ENCODE measurements at regions not wholly inside any gene's neighbourhood (a gene's known extent, or its start where the extent isn't known, plus 50 kb on each side); places are given as distances from the start of the nearest gene placed in this dataset.

GRCh38 chr6:41450581-41450980, 95.6 kb upstream of the FOXP4 start:
- no peak for DNase-seq (ENCODE audit: low read depth in 1 of 2, low spot score in 1 of 2)

- DNase-seq (ENCODE audit: low read depth in 1 of 2, low spot score in 1 of 2): no peak
Observed at GRCh38 chr6:41451039-41451438, 95.1 kb upstream of the FOXP4 start.

- DNase-seq (ENCODE audit: low read depth in 1 of 2, low spot score in 1 of 2): no peak
Observed at GRCh38 chr6:41451515-41452163, 94.5 kb upstream of the FOXP4 start.

GRCh38 chr6:41452763-41453162, 93.4 kb upstream of the FOXP4 start:
- DNase-seq (ENCODE audit: low read depth in 1 of 2, low spot score in 1 of 2): no peak

GRCh38 chr6:41453244-41453643, 92.9 kb upstream of the FOXP4 start:
- DNase-seq (ENCODE audit: low read depth in 1 of 2, low spot score in 1 of 2): no peak

- DNase-seq (ENCODE audit: low read depth in 1 of 2, low spot score in 1 of 2): no peak
Observed at GRCh38 chr6:41454189-41454789, 91.9 kb upstream of the FOXP4 start.

- DNase-seq (ENCODE audit: low read depth in 1 of 2, low spot score in 1 of 2): no peak
Observed at GRCh38 chr6:41455410-41455809, 90.8 kb upstream of the FOXP4 start.

- DNase-seq (ENCODE audit: low read depth in 1 of 2, low spot score in 1 of 2): no peak
Observed at GRCh38 chr6:41455818-41456217, 90.4 kb upstream of the FOXP4 start.

GRCh38 chr6:41457303-41457670, 88.9 kb upstream of the FOXP4 start:
- DNase-seq (ENCODE audit: low read depth in 1 of 2, low spot score in 1 of 2): no peak

- DNase-seq (ENCODE audit: low read depth in 1 of 2, low spot score in 1 of 2): no peak
Observed at GRCh38 chr6:41459738-41460137, 86.4 kb upstream of the FOXP4 start.

GRCh38 chr6:41460742-41461336, 85.3 kb upstream of the FOXP4 start:
- no peak for DNase-seq (ENCODE audit: low read depth in 1 of 2, low spot score in 1 of 2)

- DNase-seq (ENCODE audit: low read depth in 1 of 2, low spot score in 1 of 2): no peak
Observed at GRCh38 chr6:41462033-41462432, 84.1 kb upstream of the FOXP4 start.

- no peak for DNase-seq (ENCODE audit: low read depth in 1 of 2, low spot score in 1 of 2)
Observed at GRCh38 chr6:41463062-41463930, 82.9 kb upstream of the FOXP4 start.

GRCh38 chr6:41464019-41464418, 82.2 kb upstream of the FOXP4 start:
- no peak for DNase-seq (ENCODE audit: low read depth in 1 of 2, low spot score in 1 of 2)

GRCh38 chr6:41464481-41464880, 81.7 kb upstream of the FOXP4 start:
- DNase-seq (ENCODE audit: low read depth in 1 of 2, low spot score in 1 of 2): no peak

- DNase-seq (ENCODE audit: low read depth in 1 of 2, low spot score in 1 of 2): no peak
Observed at GRCh38 chr6:41466437-41466990, 79.7 kb upstream of the FOXP4 start.

GRCh38 chr6:41467061-41467460, 79.1 kb upstream of the FOXP4 start:
- DNase-seq (ENCODE audit: low read depth in 1 of 2, low spot score in 1 of 2): no peak

- DNase-seq (ENCODE audit: low read depth in 1 of 2, low spot score in 1 of 2): no peak
Observed at GRCh38 chr6:41467627-41468404, 78.4 kb upstream of the FOXP4 start.

- no peak for DNase-seq (ENCODE audit: low read depth in 1 of 2, low spot score in 1 of 2)
Observed at GRCh38 chr6:41469156-41470028, 76.8 kb upstream of the FOXP4 start.

- DNase-seq (ENCODE audit: low read depth in 1 of 2, low spot score in 1 of 2): no peak
Observed at GRCh38 chr6:41470029-41470330, 76.2 kb upstream of the FOXP4 start.

Data from stimulated activated CD4-positive, alpha-beta T cell treated with anti-CD3 and anti-CD28 coated beads, Interleukin-15, amount 100 ng/mL, for 1 hour (primary cell).